Gastroesophageal sphincter (tissue), 3 donors: ENCODE measurements at regions not wholly inside any gene's neighbourhood (a gene's known extent, or its start where the extent isn't known, plus 50 kb on each side); places are given as distances from the start of the nearest gene placed in this dataset.

Experiments used
- CTCF ChIP-seq, 4 experiments: fragments of 200-600 bp in 2 of 4; fragments of 450-650 bp in 2 of 4; sonication (generic) in 1 of 4; IDR thresholded peaks; one replicate each; pipeline ENCODE4 v1.5.1; 2017 to 2019; ENCODE audit warnings: antibody characterized with exemption in 4 of 4, mild to moderate bottlenecking in 2 of 4, moderate library complexity in 2 of 4
- EP300 ChIP-seq: sonication (generic); formaldehyde crosslinking; IDR thresholded peaks from one replicate; pipeline ENCODE4 v1.6.1; 2017; ENCODE audit warnings: antibody characterized with exemption, mild to moderate bottlenecking

DNA sequence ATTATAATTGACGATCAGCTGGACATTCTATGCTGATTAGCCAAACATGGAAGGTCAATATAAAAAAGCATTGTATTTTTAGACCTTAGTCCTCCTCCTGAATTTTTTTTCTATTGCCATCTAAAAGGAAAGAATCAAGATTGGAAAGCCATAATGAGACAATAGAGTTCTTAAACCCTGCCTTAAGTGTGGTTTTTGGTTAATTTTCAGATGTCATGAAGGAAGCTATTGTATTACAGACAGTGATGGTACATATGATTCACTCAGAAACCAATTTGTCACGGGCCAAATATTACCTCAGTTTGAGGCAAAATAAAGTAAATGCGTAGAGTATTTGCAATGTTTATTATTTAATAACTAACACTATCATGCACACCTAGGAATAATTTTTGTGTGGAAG is 1164.0 kb upstream of the RAG2 start:
- TF ChIP-seq EP300 (no peak), CTCF (IDR thresholded peaks at IDR 0.05) (no peak)
